ENCODE measurements at regions not wholly inside any gene's neighbourhood (a gene's known extent, or its start where the extent isn't known, plus 50 kb on each side); places are given as distances from the start of the nearest gene placed in this dataset.

DNA sequence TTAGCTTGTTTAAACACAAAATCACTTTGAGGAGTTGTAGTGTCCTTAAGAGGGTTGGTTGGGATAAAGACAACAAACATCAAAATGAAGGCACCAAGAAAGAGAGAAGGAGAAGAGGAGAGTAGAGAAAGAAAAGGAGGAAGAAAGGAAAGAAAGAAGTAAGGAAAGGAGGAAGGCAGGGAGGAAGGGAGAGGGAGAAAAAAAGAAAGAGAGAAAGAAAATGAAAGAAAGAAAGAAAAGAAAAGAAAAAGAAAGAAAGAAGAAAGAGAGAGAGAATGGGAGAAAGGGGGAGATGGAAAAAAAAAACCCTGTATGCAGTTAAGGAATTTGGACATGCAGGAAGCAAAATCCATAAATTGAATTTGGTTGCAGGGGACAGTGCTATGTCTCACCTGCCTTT lies 635.4 kb upstream of the FZD8 start:
- peaks cover 21 to 26% (median 25%) of the 10 kb centered on the region in 3 donors for H3K9me3 Mint-ChIP-seq
- H3K4me1 ChIP-seq (ENCODE audit: control insufficient read depth in 1 of 2, extremely low read depth in 1 of 2, insufficient read depth in 2 of 2, low read length in 2 of 2), result no peaks in the 10 kb centered on the region
- no peak for DNase-seq
- H3K4me3 ChIP-seq (ENCODE audit: control insufficient read depth in 1 of 2, extremely low read depth in 1 of 2, low read length in 1 of 2), result no peak overlapping the region
- no peaks in the 10 kb centered on the region for H3K27me3 ChIP-seq (replicated peaks in 1 of 2; ENCODE audit: control insufficient read depth in 2 of 2, extremely low read depth in 1 of 2, insufficient read depth in 2 of 2, low read length in 1 of 2)
- H3K27ac ChIP-seq (ENCODE audit: low read length), result no peak overlapping the region
- ATAC-seq (replicated peaks in 1 of 4), result no peak
- peaks cover 3% of the 10 kb centered on the region for H3K9me3 ChIP-seq
- no peak overlapping the region for H3K4me3 Mint-ChIP-seq
- ChIA-PET POLR2A (no interaction called here), CTCF (no interaction called here)
- H3K4me1 Mint-ChIP-seq, result no peaks in the 10 kb centered on the region
- no peaks in the 10 kb centered on the region for H3K36me3 Mint-ChIP-seq
- no peaks in the 10 kb centered on the region for H3K36me3 ChIP-seq (ENCODE audit: control insufficient read depth in 2 of 2, extremely low read depth in 1 of 2, insufficient read depth in 1 of 2, low read length in 1 of 2)
- H3K27ac Mint-ChIP-seq, result no peak overlapping the region
- H3K27me3 Mint-ChIP-seq, result no peaks in the 10 kb centered on the region

DNA sequence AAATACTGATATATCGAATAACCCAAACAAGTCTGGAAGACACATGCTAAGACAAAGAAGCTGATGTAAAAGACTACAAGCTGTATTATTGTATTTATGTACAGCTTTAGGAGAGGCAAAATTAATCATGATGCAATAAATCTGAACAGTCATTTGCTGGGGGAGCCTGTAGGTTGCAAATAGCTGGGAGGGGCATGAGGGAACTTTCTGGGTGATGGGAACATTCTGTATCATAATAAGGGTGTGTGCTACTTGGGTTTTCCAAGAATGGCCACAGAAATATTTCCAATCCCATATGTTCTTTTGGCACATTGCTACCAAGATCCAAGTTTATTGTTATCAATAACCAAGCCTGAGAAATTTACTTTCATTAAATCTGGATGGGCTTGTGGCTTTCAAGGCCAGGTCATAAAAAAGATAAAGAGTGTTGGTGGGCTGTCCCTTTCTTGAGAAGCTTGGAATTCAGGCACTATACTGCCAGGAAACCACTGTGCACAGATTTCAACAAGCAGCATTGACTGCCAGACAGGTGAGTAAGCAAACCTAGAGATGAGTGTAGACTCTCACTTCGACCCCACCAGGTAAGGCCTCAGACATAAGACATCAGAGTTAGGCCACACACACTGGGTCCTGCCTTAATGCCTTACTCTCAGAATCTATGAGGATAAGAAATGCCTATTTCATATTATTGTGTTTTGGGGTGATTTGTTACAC lies 629.7 kb upstream of the FZD8 start:
- ChIA-PET POLR2A (no interaction called here), CTCF (no interaction called here)
- Mint-ChIP-seq H3K4me1 (no peaks in the 10 kb centered on the region), H3K4me3 (no peak overlapping the region), H3K9me3 (peaks cover 14 to 32% (median 17%) of the 10 kb centered on the region in 3 donors), H3K36me3 (no peaks in the 10 kb centered on the region), H3K27ac (no peak overlapping the region), H3K27me3 (no peaks in the 10 kb centered on the region)
- Histone ChIP-seq H3K4me3 (ENCODE audit: control insufficient read depth in 1 of 2, extremely low read depth in 1 of 2, low read length in 1 of 2) (no peak overlapping the region), H3K36me3 (ENCODE audit: control insufficient read depth in 2 of 2, extremely low read depth in 1 of 2, insufficient read depth in 1 of 2, low read length in 1 of 2) (no peaks in the 10 kb centered on the region), H3K9me3 (no peaks in the 10 kb centered on the region), H3K4me1 (ENCODE audit: control insufficient read depth in 1 of 2, extremely low read depth in 1 of 2, insufficient read depth in 2 of 2, low read length in 2 of 2) (no peaks in the 10 kb centered on the region), H3K27ac (ENCODE audit: low read length) (no peak overlapping the region), H3K27me3 (replicated peaks in 1 of 2; ENCODE audit: control insufficient read depth in 2 of 2, extremely low read depth in 1 of 2, insufficient read depth in 2 of 2, low read length in 1 of 2) (no peaks in the 10 kb centered on the region)
- ATAC-seq (replicated peaks in 1 of 4) (no peak), DNase-seq (no peak)
- 60% methylated on average over 1 of the region's 2 CpGs for WGBS (ENCODE audit: insufficient coverage)

DNA sequence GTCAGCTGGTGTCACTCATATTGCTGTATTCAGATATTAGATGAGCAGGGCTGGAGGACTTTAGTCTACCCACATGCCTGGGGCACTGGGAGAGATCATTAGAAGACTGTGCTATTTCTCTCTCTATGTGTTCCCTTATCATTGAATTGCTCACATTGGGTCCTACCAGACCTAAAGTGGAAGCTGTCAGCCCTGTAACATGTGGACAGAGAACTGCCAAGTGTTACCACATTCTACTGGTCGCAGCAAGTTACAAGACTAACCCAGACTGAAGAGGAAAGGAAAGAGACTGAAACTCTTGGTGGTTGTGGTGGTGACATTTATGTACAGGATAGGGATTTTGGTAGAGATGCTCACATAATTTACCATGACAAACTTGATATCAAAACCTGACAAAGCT lies 627.1 kb upstream of the FZD8 start:
- Mint-ChIP-seq H3K27me3 (no peaks in the 10 kb centered on the region), H3K27ac (no peak overlapping the region), H3K4me3 (no peak overlapping the region), H3K36me3 (no peaks in the 10 kb centered on the region), H3K9me3 (peaks cover 9 to 13% (median 10%) of the 10 kb centered on the region in 3 donors), H3K4me1 (no peaks in the 10 kb centered on the region)
- Histone ChIP-seq H3K4me3 (ENCODE audit: control insufficient read depth in 1 of 2, extremely low read depth in 1 of 2, low read length in 1 of 2) (no peak overlapping the region), H3K9me3 (no peaks in the 10 kb centered on the region), H3K36me3 (ENCODE audit: control insufficient read depth in 2 of 2, extremely low read depth in 1 of 2, insufficient read depth in 1 of 2, low read length in 1 of 2) (no peaks in the 10 kb centered on the region), H3K27ac (ENCODE audit: low read length) (no peak overlapping the region), H3K4me1 (ENCODE audit: control insufficient read depth in 1 of 2, extremely low read depth in 1 of 2, insufficient read depth in 2 of 2, low read length in 2 of 2) (no peaks in the 10 kb centered on the region), H3K27me3 (replicated peaks in 1 of 2; ENCODE audit: control insufficient read depth in 2 of 2, extremely low read depth in 1 of 2, insufficient read depth in 2 of 2, low read length in 1 of 2) (no peaks in the 10 kb centered on the region)
- no peak for ATAC-seq (replicated peaks in 1 of 4)
- CTCF ChIA-PET, result no interaction called here
- POLR2A ChIA-PET, result no interaction called here
- no peak for DNase-seq
- WGBS (ENCODE audit: insufficient coverage), result no CpG with 5 or more reads among the region's 1 CpG

DNA sequence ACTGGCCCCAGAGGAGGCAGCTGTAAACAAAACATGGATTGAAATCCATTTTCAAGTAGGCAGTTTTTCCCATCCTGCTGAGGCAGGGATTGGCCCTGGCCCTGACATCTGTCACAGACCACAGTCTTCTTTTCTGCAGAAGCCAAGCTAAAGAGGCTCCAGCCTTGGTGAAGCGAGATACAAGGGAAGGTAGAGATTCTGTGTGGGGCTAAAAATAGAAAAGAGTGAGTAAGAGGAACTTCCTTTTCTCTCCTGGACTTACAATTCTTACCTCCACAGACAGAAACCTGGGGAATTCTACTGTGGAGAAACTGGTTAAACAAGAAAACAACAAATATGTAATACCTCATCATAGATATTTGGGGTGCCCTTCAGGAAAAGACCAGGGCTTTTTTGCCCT lies 624.8 kb upstream of the FZD8 start:
- Mint-ChIP-seq H3K36me3 (no peaks in the 10 kb centered on the region), H3K4me1 (no peaks in the 10 kb centered on the region), H3K4me3 (no peak overlapping the region), H3K9me3 (peaks cover 3 to 16% (median 4%) of the 10 kb centered on the region in 3 donors), H3K27ac (no peak overlapping the region), H3K27me3 (no peaks in the 10 kb centered on the region)
- CTCF ChIA-PET, result no interaction called here
- no peak overlapping the region for H3K27ac ChIP-seq (ENCODE audit: low read length)
- H3K4me3 ChIP-seq (ENCODE audit: control insufficient read depth in 1 of 2, extremely low read depth in 1 of 2, low read length in 1 of 2), result no peak overlapping the region
- POLR2A ChIA-PET, result no interaction called here
- H3K9me3 ChIP-seq, result no peaks in the 10 kb centered on the region
- no peak for ATAC-seq (replicated peaks in 1 of 4)
- WGBS (ENCODE audit: insufficient coverage), result no CpG with 5 or more reads among the region's 1 CpG
- no peaks in the 10 kb centered on the region for H3K27me3 ChIP-seq (replicated peaks in 1 of 2; ENCODE audit: control insufficient read depth in 2 of 2, extremely low read depth in 1 of 2, insufficient read depth in 2 of 2, low read length in 1 of 2)
- H3K36me3 ChIP-seq (ENCODE audit: control insufficient read depth in 2 of 2, extremely low read depth in 1 of 2, insufficient read depth in 1 of 2, low read length in 1 of 2), result no peaks in the 10 kb centered on the region
- H3K4me1 ChIP-seq (ENCODE audit: control insufficient read depth in 1 of 2, extremely low read depth in 1 of 2, insufficient read depth in 2 of 2, low read length in 2 of 2), result no peaks in the 10 kb centered on the region
- no peak for DNase-seq

DNA sequence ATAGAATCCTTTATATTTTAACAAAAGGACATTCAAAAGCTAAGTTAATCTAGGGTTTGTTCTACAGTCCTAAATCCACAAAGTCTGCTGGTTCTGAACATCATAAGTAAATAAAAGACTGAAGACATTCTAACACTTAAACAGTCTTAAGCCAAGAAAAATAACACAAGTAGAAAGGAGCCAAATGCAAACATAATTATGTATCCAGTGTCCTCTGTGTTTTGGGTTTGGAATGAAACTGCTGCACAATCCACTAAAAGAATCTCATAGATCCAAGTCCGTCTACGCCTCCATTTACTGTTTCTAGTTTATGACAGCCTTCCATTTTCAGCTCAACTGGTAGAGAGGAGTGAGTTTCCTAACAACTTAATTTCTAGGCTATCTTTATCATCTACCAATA lies 623.6 kb upstream of the FZD8 start:
- no peak for ATAC-seq (replicated peaks in 1 of 4)
- no peak for DNase-seq
- Mint-ChIP-seq H3K9me3 (peaks cover 3 to 16% (median 5%) of the 10 kb centered on the region in 3 donors), H3K4me1 (no peaks in the 10 kb centered on the region), H3K36me3 (no peaks in the 10 kb centered on the region), H3K4me3 (no peak overlapping the region), H3K27ac (no peak overlapping the region), H3K27me3 (no peaks in the 10 kb centered on the region)
- POLR2A ChIA-PET, result no interaction called here
- no CpG with 5 or more reads among the region's 2 CpGs for WGBS (ENCODE audit: insufficient coverage)
- no peak overlapping the region for H3K4me3 ChIP-seq (ENCODE audit: control insufficient read depth in 1 of 2, extremely low read depth in 1 of 2, low read length in 1 of 2)
- CTCF ChIA-PET, result no interaction called here
- no peaks in the 10 kb centered on the region for H3K9me3 ChIP-seq
- H3K36me3 ChIP-seq (ENCODE audit: control insufficient read depth in 2 of 2, extremely low read depth in 1 of 2, insufficient read depth in 1 of 2, low read length in 1 of 2), result no peaks in the 10 kb centered on the region
- no peaks in the 10 kb centered on the region for H3K4me1 ChIP-seq (ENCODE audit: control insufficient read depth in 1 of 2, extremely low read depth in 1 of 2, insufficient read depth in 2 of 2, low read length in 2 of 2)
- no peaks in the 10 kb centered on the region for H3K27me3 ChIP-seq (replicated peaks in 1 of 2; ENCODE audit: control insufficient read depth in 2 of 2, extremely low read depth in 1 of 2, insufficient read depth in 2 of 2, low read length in 1 of 2)
- no peak overlapping the region for H3K27ac ChIP-seq (ENCODE audit: low read length)

DNA sequence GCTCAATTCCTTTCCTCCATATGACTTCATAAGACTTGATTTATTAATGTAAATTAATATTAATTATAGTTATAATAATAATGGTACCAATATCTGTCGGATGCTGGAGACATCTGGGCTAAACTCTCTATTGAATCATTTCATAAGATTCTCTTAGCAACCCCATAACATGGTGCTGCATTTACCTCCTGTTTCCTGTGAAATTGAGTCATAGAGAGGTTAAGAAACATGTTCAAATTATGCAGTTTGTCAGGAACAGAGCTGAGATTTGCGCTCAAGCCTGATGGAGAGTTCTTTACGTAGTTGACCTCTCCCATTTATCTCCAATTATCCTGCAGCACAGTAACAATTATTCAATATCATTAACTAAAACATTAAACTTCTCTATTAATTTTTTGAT lies 621.8 kb upstream of the FZD8 start:
- H3K27ac ChIP-seq (ENCODE audit: low read length), result no peak overlapping the region
- no peaks in the 10 kb centered on the region for H3K36me3 Mint-ChIP-seq
- no peaks in the 10 kb centered on the region for H3K27me3 ChIP-seq (replicated peaks in 1 of 2; ENCODE audit: control insufficient read depth in 2 of 2, extremely low read depth in 1 of 2, insufficient read depth in 2 of 2, low read length in 1 of 2)
- no peak overlapping the region for H3K27ac Mint-ChIP-seq
- H3K9me3 ChIP-seq, result no peaks in the 10 kb centered on the region
- no peaks in the 10 kb centered on the region for H3K27me3 Mint-ChIP-seq
- no peaks in the 10 kb centered on the region for H3K36me3 ChIP-seq (ENCODE audit: control insufficient read depth in 2 of 2, extremely low read depth in 1 of 2, insufficient read depth in 1 of 2, low read length in 1 of 2)
- no peaks in the 10 kb centered on the region for H3K4me1 Mint-ChIP-seq
- no peak for DNase-seq
- H3K4me3 Mint-ChIP-seq, result no peak overlapping the region
- no peak for ATAC-seq (replicated peaks in 1 of 4)
- ChIA-PET POLR2A (no interaction called here), CTCF (no interaction called here)
- WGBS (ENCODE audit: insufficient coverage), result no CpG with 5 or more reads among the region's 3 CpGs
- H3K9me3 Mint-ChIP-seq, result peaks cover 9 to 26% (median 17%) of the 10 kb centered on the region in 3 donors
- no peaks in the 10 kb centered on the region for H3K4me1 ChIP-seq (ENCODE audit: control insufficient read depth in 1 of 2, extremely low read depth in 1 of 2, insufficient read depth in 2 of 2, low read length in 2 of 2)
- H3K4me3 ChIP-seq (ENCODE audit: control insufficient read depth in 1 of 2, extremely low read depth in 1 of 2, low read length in 1 of 2), result no peak overlapping the region

DNA sequence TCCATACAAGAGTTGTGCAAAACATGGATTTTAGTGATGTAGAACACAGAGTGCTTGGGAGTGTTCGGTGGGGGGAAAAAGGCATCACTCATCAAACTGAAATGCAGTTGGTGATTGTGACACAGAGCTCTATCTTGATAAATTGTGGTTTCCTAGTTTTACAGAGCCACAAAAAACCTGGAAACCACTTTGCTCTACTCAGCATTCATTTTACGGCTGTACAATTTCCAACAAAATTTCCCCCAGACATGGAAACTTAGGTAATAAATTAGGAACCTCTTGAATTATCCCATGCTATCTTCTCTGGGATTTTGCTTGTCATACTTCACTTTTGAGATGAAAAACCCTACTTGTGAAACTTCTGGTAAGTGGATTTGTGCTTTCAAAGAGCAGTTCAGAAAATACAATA lies 614.9 kb upstream of the FZD8 start:
- DNase-seq, result no peak
- Mint-ChIP-seq H3K27ac (no peak overlapping the region), H3K9me3 (peaks cover 19 to 27% (median 24%) of the 10 kb centered on the region in 3 donors), H3K4me1 (no peaks in the 10 kb centered on the region), H3K4me3 (no peak overlapping the region), H3K36me3 (no peaks in the 10 kb centered on the region), H3K27me3 (no peaks in the 10 kb centered on the region)
- Histone ChIP-seq H3K27ac (ENCODE audit: low read length) (no peak overlapping the region), H3K36me3 (ENCODE audit: control insufficient read depth in 2 of 2, extremely low read depth in 1 of 2, insufficient read depth in 1 of 2, low read length in 1 of 2) (no peaks in the 10 kb centered on the region), H3K4me3 (ENCODE audit: control insufficient read depth in 1 of 2, extremely low read depth in 1 of 2, low read length in 1 of 2) (no peak overlapping the region), H3K4me1 (ENCODE audit: control insufficient read depth in 1 of 2, extremely low read depth in 1 of 2, insufficient read depth in 2 of 2, low read length in 2 of 2) (no peaks in the 10 kb centered on the region), H3K9me3 (no peaks in the 10 kb centered on the region), H3K27me3 (replicated peaks in 1 of 2; ENCODE audit: control insufficient read depth in 2 of 2, extremely low read depth in 1 of 2, insufficient read depth in 2 of 2, low read length in 1 of 2) (no peaks in the 10 kb centered on the region)
- POLR2A ChIA-PET, result interaction anchor here in 1 of 2 donors (0.6 kb wide), 1 partner anchor 16 kb away, joined by 3 read pairs; no protein-coding TSS in a partner anchor
- CTCF ChIA-PET, result no interaction called here
- WGBS (ENCODE audit: insufficient coverage), result no CpG with 5 or more reads among the region's 2 CpGs
- ATAC-seq (replicated peaks in 1 of 4), result no peak
